Upper lobe of right lung (tissue), 1 donor: ENCODE measurements at regions not wholly inside any gene's neighbourhood (a gene's known extent, or its start where the extent isn't known, plus 50 kb on each side); places are given as distances from the start of the nearest gene placed in this dataset.

Source experiments
- ATAC-seq: fragments of 200-7000 bp; cut with Tn5 transposase; one replicate; pipeline ENCODE4 v1.9.1; 2020; ENCODE audit warnings: mild to moderate bottlenecking, moderate library complexity
- DNase-seq: peaks from one replicate; pipeline ENCODE4 v3.0.0-alpha.2; 2020
- H3K27ac ChIP-seq: fragments of 200-600 bp; one replicate; pipeline ENCODE4 v1.8.0; 2022
- H3K27me3 ChIP-seq: fragments of 200-600 bp; one replicate; pipeline ENCODE4 v1.8.0; 2022; ENCODE audit warnings: mild to moderate bottlenecking
- H3K36me3 ChIP-seq: fragments of 200-600 bp; one replicate; pipeline ENCODE4 v1.8.0; 2022
- H3K4me1 ChIP-seq: fragments of 200-600 bp; one replicate; pipeline ENCODE4 v1.8.0; 2022
- H3K4me3 ChIP-seq: fragments of 200-600 bp; one replicate; pipeline ENCODE4 v1.8.0; 2022; ENCODE audit warnings: mild to moderate bottlenecking
- H3K9me3 ChIP-seq: fragments of 200-600 bp; one replicate; pipeline ENCODE4 v1.8.0; 2022
- CTCF ChIP-seq: fragments of 200-600 bp; IDR thresholded peaks from one replicate; pipeline ENCODE4 v1.8.0; 2022; ENCODE audit warnings: antibody characterized with exemption
- intact Hi-C: fragments of 100-400 bp; cut with DNase I; formaldehyde crosslinking; loops from one replicate; pipeline ENCODE4 v1.11.0; 2022
- donor health status: DM: no; HTN: yes; CAD: no; lungs with severe emphysema.

GRCh38 chr3:83496462-83496861, 1462.3 kb upstream of the CADM2 start:
- H3K4me3 ChIP-seq: no peak overlapping the region
- no peak overlapping the region for H3K27ac ChIP-seq
- no peak for TF ChIP-seq CTCF
- no peaks in the 10 kb centered on the region for H3K27me3 ChIP-seq
- H3K9me3 ChIP-seq: no peaks in the 10 kb centered on the region
- ATAC-seq (no peak), DNase-seq (no peak)
- intact Hi-C loops: no loop called here
- no peaks in the 10 kb centered on the region for H3K4me1 ChIP-seq
- H3K36me3 ChIP-seq: no peaks in the 10 kb centered on the region

GRCh38 chr3:83498361-83499016, 1460.3 kb upstream of the CADM2 start:
- intact Hi-C loops: no loop called here

GRCh38 chr3:83500422-83500821, 1458.4 kb upstream of the CADM2 start:
- intact Hi-C loops: no loop called here
- no peaks in the 10 kb centered on the region for H3K36me3 ChIP-seq
- DNase-seq: no peak
- H3K4me3 ChIP-seq: no peak overlapping the region
- no peaks in the 10 kb centered on the region for H3K27me3 ChIP-seq
- H3K4me1 ChIP-seq: no peaks in the 10 kb centered on the region
- TF ChIP-seq CTCF: no peak
- no peaks in the 10 kb centered on the region for H3K9me3 ChIP-seq
- peak; percentile 30 for ATAC-seq
- H3K27ac ChIP-seq: no peak overlapping the region

More at GRCh38 chr3:83498361-83499016, 1460.3 kb upstream of the CADM2 start:
- no peaks in the 10 kb centered on the region for H3K36me3 ChIP-seq
- TF ChIP-seq CTCF: no peak
- ATAC-seq: no peak
- no peaks in the 10 kb centered on the region for H3K4me1 ChIP-seq
- DNase-seq: no peak
- H3K9me3 ChIP-seq: no peaks in the 10 kb centered on the region
- no peaks in the 10 kb centered on the region for H3K27me3 ChIP-seq
- no peak overlapping the region for H3K4me3 ChIP-seq
- H3K27ac ChIP-seq: no peak overlapping the region

- Histone ChIP-seq H3K4me3 (no peak overlapping the region), H3K27ac (no peak overlapping the region), H3K4me1 (no peaks in the 10 kb centered on the region), H3K9me3 (no peaks in the 10 kb centered on the region), H3K36me3 (no peaks in the 10 kb centered on the region), H3K27me3 (no peaks in the 10 kb centered on the region)
- DNase-seq (no peak), ATAC-seq (no peak)
- no peak for TF ChIP-seq CTCF
- intact Hi-C loops: no loop called here
Observed at GRCh38 chr3:83500931-83501330, 1457.9 kb upstream of the CADM2 start.

- Histone ChIP-seq H3K4me3 (no peak overlapping the region), H3K27ac (no peak overlapping the region), H3K36me3 (no peaks in the 10 kb centered on the region), H3K9me3 (no peaks in the 10 kb centered on the region), H3K4me1 (no peaks in the 10 kb centered on the region), H3K27me3 (no peaks in the 10 kb centered on the region)
- no peak for ATAC-seq
- intact Hi-C loops: no loop called here
- no peak for DNase-seq
- TF ChIP-seq CTCF: no peak
Observed at GRCh38 chr3:83513051-83513450, 1445.7 kb upstream of the CADM2 start.

- H3K36me3 ChIP-seq: no peaks in the 10 kb centered on the region
- intact Hi-C loops: no loop called here
- no peaks in the 10 kb centered on the region for H3K27me3 ChIP-seq
- TF ChIP-seq CTCF: no peak
- H3K4me3 ChIP-seq: no peak overlapping the region
- no peak for DNase-seq
- no peak overlapping the region for H3K27ac ChIP-seq
- ATAC-seq: no peak
- no peaks in the 10 kb centered on the region for H3K9me3 ChIP-seq
- no peaks in the 10 kb centered on the region for H3K4me1 ChIP-seq
Observed at GRCh38 chr3:83513677-83514076, 1445.1 kb upstream of the CADM2 start.
